ENCODE measurements at regions not wholly inside any gene's neighbourhood (a gene's known extent, or its start where the extent isn't known, plus 50 kb on each side); places are given as distances from the start of the nearest gene placed in this dataset.

- DNase-seq (ENCODE audit: low read depth), result no peak
- no peak overlapping the region for H3K4me3 ChIP-seq (ENCODE audit: low read depth, low read length)
- TF ChIP-seq, protein P1, sequence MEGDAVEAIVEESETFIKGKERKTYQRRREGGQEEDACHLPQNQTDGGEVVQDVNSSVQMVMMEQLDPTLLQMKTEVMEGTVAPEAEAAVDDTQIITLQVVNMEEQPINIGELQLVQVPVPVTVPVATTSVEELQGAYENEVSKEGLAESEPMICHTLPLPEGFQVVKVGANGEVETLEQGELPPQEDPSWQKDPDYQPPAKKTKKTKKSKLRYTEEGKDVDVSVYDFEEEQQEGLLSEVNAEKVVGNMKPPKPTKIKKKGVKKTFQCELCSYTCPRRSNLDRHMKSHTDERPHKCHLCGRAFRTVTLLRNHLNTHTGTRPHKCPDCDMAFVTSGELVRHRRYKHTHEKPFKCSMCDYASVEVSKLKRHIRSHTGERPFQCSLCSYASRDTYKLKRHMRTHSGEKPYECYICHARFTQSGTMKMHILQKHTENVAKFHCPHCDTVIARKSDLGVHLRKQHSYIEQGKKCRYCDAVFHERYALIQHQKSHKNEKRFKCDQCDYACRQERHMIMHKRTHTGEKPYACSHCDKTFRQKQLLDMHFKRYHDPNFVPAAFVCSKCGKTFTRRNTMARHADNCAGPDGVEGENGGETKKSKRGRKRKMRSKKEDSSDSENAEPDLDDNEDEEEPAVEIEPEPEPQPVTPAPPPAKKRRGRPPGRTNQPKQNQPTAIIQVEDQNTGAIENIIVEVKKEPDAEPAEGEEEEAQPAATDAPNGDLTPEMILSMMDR (IDR thresholded peaks at IDR 0.05; ENCODE audit: insufficient read depth, low read depth, low read length, missing control alignments), result no peak
These were observed 213.5 kb upstream of the ZNF32 start for GRCh38 chr10:43861966-43862751.

DNA sequence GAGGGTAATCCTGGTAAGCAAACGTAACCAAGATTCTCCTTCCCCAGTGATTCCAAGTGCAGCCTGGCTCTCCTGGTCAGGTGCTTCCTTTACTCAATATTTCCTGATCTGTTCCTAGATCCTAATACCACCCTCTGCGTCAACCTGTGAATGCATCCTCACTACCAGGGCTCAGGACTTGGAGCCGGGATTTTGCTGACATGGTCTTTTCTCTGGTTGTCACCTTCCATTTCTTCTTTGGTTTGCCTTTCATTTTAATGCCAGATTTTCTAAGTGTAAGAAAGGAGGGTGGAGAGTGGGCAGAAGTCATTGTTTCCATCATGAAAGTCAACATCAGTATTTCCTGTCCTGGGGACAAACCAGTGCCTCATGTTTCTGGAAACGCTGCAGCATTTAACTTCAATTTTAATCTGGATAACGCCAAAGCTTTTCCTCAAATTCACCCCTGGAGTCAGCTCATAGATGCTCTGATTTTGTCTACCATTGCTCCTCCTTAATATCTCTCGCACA lies 210.4 kb upstream of the ZNF32 start:
- TF ChIP-seq, protein P1 (IDR thresholded peaks at IDR 0.05; ENCODE audit: insufficient read depth, low read depth, low read length, missing control alignments), result no peak

DNA sequence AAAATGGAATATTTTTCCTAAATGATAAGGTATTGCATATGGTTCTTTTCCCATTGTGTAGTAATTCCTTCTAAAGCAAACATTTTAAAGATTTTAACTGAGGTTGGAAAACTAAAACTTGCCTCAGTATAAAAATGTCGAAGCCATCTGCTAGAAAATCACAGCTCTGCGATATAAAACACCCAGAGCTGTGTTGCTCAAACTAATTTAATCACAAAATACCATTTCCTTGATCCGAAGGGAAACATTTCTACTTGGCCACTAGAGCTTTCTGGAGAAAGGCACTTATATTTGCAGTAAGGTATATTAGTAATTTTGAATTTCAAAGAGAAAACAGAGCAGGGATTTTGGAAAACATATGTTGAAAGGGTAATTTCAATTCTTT lies 209.2 kb upstream of the ZNF32 start:
- no peak overlapping the region for H3K4me3 ChIP-seq (ENCODE audit: low read depth, low read length)
- no peak for DNase-seq (ENCODE audit: low read depth)
- TF ChIP-seq, protein P1 (IDR thresholded peaks at IDR 0.05; ENCODE audit: insufficient read depth, low read depth, low read length, missing control alignments), result no peak

More for the DNA sequence above, 210.4 kb upstream of the ZNF32 start:
- DNase-seq (ENCODE audit: low read depth), result no peak
- H3K4me3 ChIP-seq (ENCODE audit: low read depth, low read length), result no peak overlapping the region

- TF ChIP-seq, protein P1 (IDR thresholded peaks at IDR 0.05; ENCODE audit: insufficient read depth, low read depth, low read length, missing control alignments), result no peak
- H3K4me3 ChIP-seq (ENCODE audit: low read depth, low read length), result no peak overlapping the region
- no peak for DNase-seq (ENCODE audit: low read depth)
These were observed 208.7 kb upstream of the ZNF32 start for GRCh38 chr10:43857206-43857930.

DNA sequence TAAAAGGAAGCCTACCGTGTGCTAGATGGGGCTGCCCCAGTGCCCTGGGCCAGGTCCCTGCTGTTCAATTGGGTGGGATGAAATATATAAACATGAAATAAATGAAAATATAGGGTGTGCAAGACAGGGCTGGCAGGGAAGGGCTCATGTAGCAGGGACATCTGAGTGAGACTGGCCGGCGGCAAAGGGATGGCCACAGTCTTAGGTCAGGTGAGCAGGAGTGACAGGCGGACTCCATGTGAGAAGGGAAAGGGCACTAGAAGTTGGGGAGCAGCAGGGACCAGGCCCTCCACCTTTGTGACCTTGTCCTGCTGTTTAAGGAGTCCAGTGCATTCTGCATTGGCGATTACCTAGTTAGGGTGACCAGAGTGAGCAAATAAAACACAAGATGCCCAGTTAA lies 207.6 kb upstream of the ZNF32 start:
- DNase-seq (ENCODE audit: low read depth), result no peak
- TF ChIP-seq, protein P1 (IDR thresholded peaks at IDR 0.05; ENCODE audit: insufficient read depth, low read depth, low read length, missing control alignments), result no peak
- no peak overlapping the region for H3K4me3 ChIP-seq (ENCODE audit: low read depth, low read length)

GRCh38 chr10:43855667-43856210 lies 207.1 kb upstream of the ZNF32 start:
- no peak for DNase-seq (ENCODE audit: low read depth)
- no peak overlapping the region for H3K4me3 ChIP-seq (ENCODE audit: low read depth, low read length)
- TF ChIP-seq, protein P1 (IDR thresholded peaks at IDR 0.05; ENCODE audit: insufficient read depth, low read depth, low read length, missing control alignments), result no peak

Measured in GM12865 (cell line).